ENCODE measurements at regions not wholly inside any gene's neighbourhood (a gene's known extent, or its start where the extent isn't known, plus 50 kb on each side); places are given as distances from the start of the nearest gene placed in this dataset.

DNA sequence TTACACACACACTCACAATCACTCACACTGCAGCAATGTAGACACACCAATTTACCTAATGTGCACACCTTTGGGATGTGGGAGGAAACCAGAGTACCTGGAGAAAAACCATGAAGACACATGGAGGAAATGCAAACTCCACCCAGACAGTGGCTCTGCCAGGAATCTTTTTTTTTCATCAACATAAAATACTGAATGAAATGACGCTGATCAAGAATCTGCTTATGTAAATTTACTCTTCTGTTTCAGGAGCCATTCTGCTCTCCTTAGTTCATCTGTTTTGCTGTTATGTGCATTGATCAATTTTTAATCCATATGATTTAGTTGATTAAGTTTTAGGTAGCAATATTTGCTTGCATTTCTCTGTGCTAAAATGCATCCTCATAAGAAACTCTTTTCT, 414.2 kb upstream of the CCDC54 start:
- TF ChIP-seq, protein P1, sequence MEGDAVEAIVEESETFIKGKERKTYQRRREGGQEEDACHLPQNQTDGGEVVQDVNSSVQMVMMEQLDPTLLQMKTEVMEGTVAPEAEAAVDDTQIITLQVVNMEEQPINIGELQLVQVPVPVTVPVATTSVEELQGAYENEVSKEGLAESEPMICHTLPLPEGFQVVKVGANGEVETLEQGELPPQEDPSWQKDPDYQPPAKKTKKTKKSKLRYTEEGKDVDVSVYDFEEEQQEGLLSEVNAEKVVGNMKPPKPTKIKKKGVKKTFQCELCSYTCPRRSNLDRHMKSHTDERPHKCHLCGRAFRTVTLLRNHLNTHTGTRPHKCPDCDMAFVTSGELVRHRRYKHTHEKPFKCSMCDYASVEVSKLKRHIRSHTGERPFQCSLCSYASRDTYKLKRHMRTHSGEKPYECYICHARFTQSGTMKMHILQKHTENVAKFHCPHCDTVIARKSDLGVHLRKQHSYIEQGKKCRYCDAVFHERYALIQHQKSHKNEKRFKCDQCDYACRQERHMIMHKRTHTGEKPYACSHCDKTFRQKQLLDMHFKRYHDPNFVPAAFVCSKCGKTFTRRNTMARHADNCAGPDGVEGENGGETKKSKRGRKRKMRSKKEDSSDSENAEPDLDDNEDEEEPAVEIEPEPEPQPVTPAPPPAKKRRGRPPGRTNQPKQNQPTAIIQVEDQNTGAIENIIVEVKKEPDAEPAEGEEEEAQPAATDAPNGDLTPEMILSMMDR (IDR thresholded peaks at IDR 0.05) = no peak
- TF ChIP-seq EP300 (IDR thresholded peaks at IDR 0.05; ENCODE audit: low read depth) (no peak), POLR2AphosphoS5 (IDR thresholded peaks at IDR 0.05) (no peak), POLR2A (IDR thresholded peaks at IDR 0.05) (no peak)
- Histone ChIP-seq H3K9me3 (no peaks in the 10 kb centered on the region), H3K27ac (no peak overlapping the region), H3K4me1 (peaks cover 0 to 7% (median 1%) of the 10 kb centered on the region in 4 donors), H3K4me3 (no peak overlapping the region), H3K36me3 (no peaks in the 10 kb centered on the region), H3K27me3 (no peaks in the 10 kb centered on the region)
- WGBS, 2 donors (ENCODE audit: low coverage in 1 of 2) = 26 to 42% methylated on average over 1 of the region's 1 CpG
- no peak for DNase-seq
- in situ Hi-C loops (cut with MboI; ENCODE audit: low pct_ligation_motif_present in 1 of 4, low pct_unique_long_range_greater_than_20kb in 1 of 4, low sequenced_read_pairs in 3 of 4) = no loop called here
- intact Hi-C loops (cut with DNase I; ENCODE audit: low total_unique reads) = no loop called here

DNA sequence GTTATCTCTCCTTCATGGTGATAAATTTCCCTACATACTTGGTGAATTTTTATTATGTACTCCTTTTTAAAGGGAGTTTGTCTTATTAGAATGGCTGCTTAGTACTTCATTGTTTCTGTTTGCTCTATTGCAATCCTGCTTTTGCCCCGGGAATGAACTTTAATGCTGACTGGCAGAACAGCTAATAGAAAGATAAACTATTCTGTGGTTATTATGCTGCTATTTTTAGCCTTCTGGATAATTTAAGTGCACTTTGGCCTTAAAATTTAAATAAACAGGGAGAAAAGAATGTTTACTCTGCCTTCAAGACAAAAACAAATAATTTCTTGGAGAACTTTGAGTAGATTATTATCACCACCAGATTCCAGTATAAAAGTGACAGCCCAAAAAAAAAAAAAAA, 413.8 kb upstream of the CCDC54 start:
- no peak for DNase-seq
- in situ Hi-C loops (cut with MboI; ENCODE audit: low pct_ligation_motif_present in 1 of 4, low pct_unique_long_range_greater_than_20kb in 1 of 4, low sequenced_read_pairs in 3 of 4) = no loop called here

DNA sequence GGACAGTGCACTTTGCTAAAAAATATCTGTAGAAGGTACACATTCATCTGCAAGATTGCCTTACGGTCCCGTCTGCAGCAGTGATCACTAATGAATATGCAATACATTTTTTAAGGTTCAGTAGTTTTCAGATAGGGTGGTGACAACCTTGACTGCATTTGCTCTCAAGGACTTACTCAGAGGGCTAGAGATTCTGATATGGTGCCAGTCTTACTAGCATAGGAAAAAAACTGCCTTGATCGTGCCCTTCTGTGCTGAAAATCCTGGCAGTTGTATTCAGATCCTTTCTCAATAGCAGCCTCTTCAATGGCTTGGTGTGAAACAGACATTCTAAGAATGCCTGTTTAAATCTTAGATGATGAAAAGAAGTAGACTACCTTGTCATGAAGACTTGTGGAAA, 411.9 kb upstream of the CCDC54 start:
- DNase-seq = no peak
- in situ Hi-C loops (cut with MboI; ENCODE audit: low pct_ligation_motif_present in 1 of 4, low pct_unique_long_range_greater_than_20kb in 1 of 4, low sequenced_read_pairs in 3 of 4) = no loop called here
- 56 to 72% methylated on average over 3 of the region's 3 CpGs for WGBS, 2 donors (ENCODE audit: low coverage in 1 of 2)
- Histone ChIP-seq H3K27me3 (no peaks in the 10 kb centered on the region), H3K4me3 (no peak overlapping the region), H3K27ac (no peak overlapping the region), H3K36me3 (no peaks in the 10 kb centered on the region), H3K4me1 (peaks cover 0 to 7% (median 1%) of the 10 kb centered on the region in 4 donors), H3K9me3 (no peaks in the 10 kb centered on the region)
- intact Hi-C loops (cut with DNase I; ENCODE audit: low total_unique reads) = no loop called here
- TF ChIP-seq POLR2AphosphoS5 (IDR thresholded peaks at IDR 0.05) (no peak), POLR2A (IDR thresholded peaks at IDR 0.05) (no peak), EP300 (IDR thresholded peaks at IDR 0.05; ENCODE audit: low read depth) (no peak)
- TF ChIP-seq, protein P1 (IDR thresholded peaks at IDR 0.05) = no peak

More for the DNA sequence above, 413.8 kb upstream of the CCDC54 start:
- H3K4me3 ChIP-seq = no peak overlapping the region
- H3K36me3 ChIP-seq = no peaks in the 10 kb centered on the region
- 8 to 9% methylated on average over 1 of the region's 1 CpG for WGBS, 2 donors (ENCODE audit: low coverage in 1 of 2)
- no peak overlapping the region for H3K27ac ChIP-seq
- H3K9me3 ChIP-seq = no peaks in the 10 kb centered on the region
- intact Hi-C loops (cut with DNase I; ENCODE audit: low total_unique reads) = no loop called here
- H3K27me3 ChIP-seq = no peaks in the 10 kb centered on the region
- TF ChIP-seq, protein P1 (IDR thresholded peaks at IDR 0.05) = no peak
- no peak for TF ChIP-seq EP300 (IDR thresholded peaks at IDR 0.05; ENCODE audit: low read depth)
- TF ChIP-seq POLR2A (IDR thresholded peaks at IDR 0.05) = no peak
- no peak for TF ChIP-seq POLR2AphosphoS5 (IDR thresholded peaks at IDR 0.05)
- H3K4me1 ChIP-seq = peaks cover 0 to 7% (median 1%) of the 10 kb centered on the region in 4 donors

DNA sequence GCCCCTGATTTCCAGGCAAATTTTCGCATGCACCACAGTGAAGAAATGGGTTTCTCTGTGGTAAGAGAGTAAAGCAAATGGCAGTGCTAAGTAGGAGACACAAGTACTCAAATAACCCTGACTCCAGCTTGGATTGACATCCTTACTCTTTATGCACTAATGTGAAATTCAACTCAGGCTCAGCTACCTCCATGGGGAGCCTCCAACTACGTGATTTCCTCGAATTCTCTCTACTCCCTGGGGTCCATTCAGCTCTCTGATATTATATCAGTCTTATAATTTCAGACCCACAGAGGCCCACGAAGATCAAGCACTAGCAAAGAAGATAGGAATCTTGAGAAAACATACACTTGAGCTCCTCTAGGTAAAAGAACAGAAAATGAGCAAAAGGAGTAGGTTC, 407.6 kb upstream of the CCDC54 start:
- no peaks in the 10 kb centered on the region for H3K36me3 ChIP-seq
- TF ChIP-seq, protein P1 (IDR thresholded peaks at IDR 0.05) = no peak
- TF ChIP-seq POLR2AphosphoS5 (IDR thresholded peaks at IDR 0.05) = no peak
- TF ChIP-seq POLR2A (IDR thresholded peaks at IDR 0.05) = no peak
- no peak for TF ChIP-seq EP300 (IDR thresholded peaks at IDR 0.05; ENCODE audit: low read depth)
- intact Hi-C loops (cut with DNase I; ENCODE audit: low total_unique reads) = no loop called here
- no peaks in the 10 kb centered on the region for H3K9me3 ChIP-seq
- no peak overlapping the region for H3K27ac ChIP-seq
- H3K4me3 ChIP-seq = no peak overlapping the region
- in situ Hi-C loops (cut with MboI; ENCODE audit: low pct_ligation_motif_present in 1 of 4, low pct_unique_long_range_greater_than_20kb in 1 of 4, low sequenced_read_pairs in 3 of 4) = no loop called here
- H3K27me3 ChIP-seq = no peaks in the 10 kb centered on the region
- DNase-seq = no peak
- WGBS, 2 donors (ENCODE audit: low coverage in 1 of 2) = 65 to 69% methylated on average over 4 of the region's 4 CpGs
- H3K4me1 ChIP-seq = no peaks in the 10 kb centered on the region

All from transverse colon (tissue), 4 donors.